ENCODE measurements at regions not wholly inside any gene's neighbourhood (a gene's known extent, or its start where the extent isn't known, plus 50 kb on each side); places are given as distances from the start of the nearest gene placed in this dataset.

- no peaks in the 10 kb centered on the region for H3K4me1 ChIP-seq (ENCODE audit: control insufficient read depth, extremely low read depth, insufficient read depth, low read length)
- FAIRE-seq (no peak), DNase-seq (ENCODE audit: low read depth, low spot score) (no peak)
- POLR2A ChIA-PET: no interaction called here
- no peaks in the 10 kb centered on the region for H3K79me2 ChIP-seq (ENCODE audit: control insufficient read depth, insufficient read depth, low read length)
- H3K9me1 ChIP-seq (replicated peaks; ENCODE audit: control insufficient read depth, extremely low read depth, insufficient read depth, low read length): no peaks in the 10 kb centered on the region
- intact Hi-C loops (cut with micrococcal nuclease): no loop called here
- CTCF ChIA-PET: no interaction called here
- H3K27ac ChIP-seq (ENCODE audit: insufficient read depth, low read depth, low read length): no peak overlapping the region
- no peak for TF ChIP-seq MAX (IDR thresholded peaks at IDR 0.05; ENCODE audit: insufficient read depth, insufficient read length)
- TF ChIP-seq POLR2AphosphoS5 (IDR thresholded peaks at IDR 0.05; ENCODE audit: insufficient read depth, low read depth, low read length): no peak
- TF ChIP-seq JUN (IDR thresholded peaks at IDR 0.05; ENCODE audit: borderline replicate concordance, insufficient read depth, insufficient read length, low read depth): no peak
- TF ChIP-seq GATA2 (IDR thresholded peaks at IDR 0.05; ENCODE audit: insufficient read depth, insufficient read length, low read depth, low read length): no peak
- no peak for TF ChIP-seq CTCF (IDR thresholded peaks at IDR 0.05; ENCODE audit: extremely low read depth in 1 of 2, insufficient read depth in 1 of 2, low read depth in 1 of 2, low read length in 2 of 2)
- no peak for TF ChIP-seq MYC (IDR thresholded peaks at IDR 0.05; ENCODE audit: low read depth, low read length)
- no peak for TF ChIP-seq EZH2 (IDR thresholded peaks at IDR 0.05; ENCODE audit: borderline replicate concordance, low read depth, low read length, severe bottlenecking)
- TF ChIP-seq FOS (IDR thresholded peaks at IDR 0.05; ENCODE audit: borderline replicate concordance, insufficient read depth, low read length): no peak
- TF ChIP-seq POLR2A (IDR thresholded peaks at IDR 0.05; ENCODE audit: low read depth, low read length): no peak
- no peak overlapping the region for H3K4me2 ChIP-seq (ENCODE audit: insufficient read depth, low read length)
- no peak overlapping the region for H3K9ac ChIP-seq (replicated peaks; ENCODE audit: extremely low read depth, insufficient read depth, low read length)
- no peaks in the 10 kb centered on the region for H4K20me1 ChIP-seq (replicated peaks; ENCODE audit: control insufficient read depth, extremely low read depth, insufficient read depth, low read length)
- no peaks in the 10 kb centered on the region for H3K9me3 ChIP-seq (replicated peaks; ENCODE audit: control insufficient read depth, insufficient read depth, low read length)
- no peak overlapping the region for H2AFZ ChIP-seq (ENCODE audit: low read depth, low read length)
- no peak overlapping the region for H3K4me3 ChIP-seq (replicated peaks in 1 of 3; ENCODE audit: insufficient read depth in 1 of 3, low read depth in 1 of 3, low read length in 3 of 3)
- H3K27me3 ChIP-seq (ENCODE audit: control insufficient read depth in 2 of 2, insufficient read depth in 2 of 2, low read length in 2 of 2): no peaks in the 10 kb centered on the region
- dilution Hi-C loops (cut with MboI; ENCODE audit: extremely low pct_ligation_motif_present, low sequenced_read_pairs): no loop called here
- BruUV-seq (replicated peaks): no TSS peak
- H3K36me3 ChIP-seq (ENCODE audit: control insufficient read depth in 2 of 2, extremely low read depth in 1 of 2, insufficient read depth in 2 of 2, low read length in 2 of 2): no peaks in the 10 kb centered on the region
Observed at GRCh38 chr7:25549271-25549921, 321.1 kb upstream of the NPVF start.
